AG09309 (cell line): ENCODE measurements at regions not wholly inside any gene's neighbourhood (a gene's known extent, or its start where the extent isn't known, plus 50 kb on each side); places are given as distances from the start of the nearest gene placed in this dataset.

Experiments used
- DNase-seq: peaks from one replicate; pipeline ENCODE4 v3.0.0-alpha.2; 2010; ENCODE audit warnings: low read depth
- H3K4me3 ChIP-seq: 2 replicates; pipeline ENCODE4 v1.5.1; 2011; ENCODE audit warnings: mild to moderate bottlenecking, low read depth, low read length, moderate library complexity; ENCODE audit not compliant: control insufficient read depth
- TF ChIP-seq, protein P1 (sequence below): IDR thresholded peaks from 2 replicates; pipeline ENCODE4 v1.5.1; 2011; ENCODE audit warnings: mild to moderate bottlenecking, low read depth, low read length, inconsistent platforms; ENCODE audit not compliant: insufficient read depth, control insufficient read depth; ENCODE audit errors: missing control alignments

DNA sequence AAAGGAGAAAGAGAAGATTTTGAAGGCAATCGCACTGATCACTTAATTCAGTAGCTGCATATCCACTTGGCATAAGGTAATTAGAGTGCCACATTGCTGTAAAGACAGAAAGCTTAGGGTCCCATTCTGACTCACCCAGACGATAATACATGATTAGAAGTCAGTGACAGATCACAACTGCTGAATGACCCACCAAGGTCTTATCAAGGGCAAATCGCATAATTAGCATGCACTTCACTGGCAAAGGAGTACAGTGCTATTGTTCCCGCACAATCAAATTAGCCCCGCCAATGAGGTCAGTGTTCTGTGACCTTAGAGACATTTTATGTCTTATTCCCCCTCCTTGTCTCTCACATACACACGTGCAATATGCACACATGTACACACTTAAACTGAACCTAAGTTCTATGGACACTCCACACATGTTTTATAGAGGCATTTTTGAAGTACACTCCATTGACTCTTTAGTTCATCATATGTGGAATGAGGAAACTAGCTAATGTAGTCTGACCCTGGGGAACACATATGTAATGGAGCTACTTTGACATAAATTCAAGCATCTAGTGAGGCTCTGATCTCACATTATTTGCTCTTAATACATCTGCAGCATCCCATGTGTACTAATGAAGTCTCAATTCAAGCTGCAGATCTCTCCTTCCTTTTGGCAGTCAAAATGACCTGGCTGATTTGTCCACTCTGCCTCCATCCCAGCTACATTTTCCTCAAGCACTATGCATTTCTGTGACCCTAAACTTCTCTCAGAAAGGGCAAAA, 673.8 kb upstream of the FANCL start:
- no peak for DNase-seq
- TF ChIP-seq, protein P1, sequence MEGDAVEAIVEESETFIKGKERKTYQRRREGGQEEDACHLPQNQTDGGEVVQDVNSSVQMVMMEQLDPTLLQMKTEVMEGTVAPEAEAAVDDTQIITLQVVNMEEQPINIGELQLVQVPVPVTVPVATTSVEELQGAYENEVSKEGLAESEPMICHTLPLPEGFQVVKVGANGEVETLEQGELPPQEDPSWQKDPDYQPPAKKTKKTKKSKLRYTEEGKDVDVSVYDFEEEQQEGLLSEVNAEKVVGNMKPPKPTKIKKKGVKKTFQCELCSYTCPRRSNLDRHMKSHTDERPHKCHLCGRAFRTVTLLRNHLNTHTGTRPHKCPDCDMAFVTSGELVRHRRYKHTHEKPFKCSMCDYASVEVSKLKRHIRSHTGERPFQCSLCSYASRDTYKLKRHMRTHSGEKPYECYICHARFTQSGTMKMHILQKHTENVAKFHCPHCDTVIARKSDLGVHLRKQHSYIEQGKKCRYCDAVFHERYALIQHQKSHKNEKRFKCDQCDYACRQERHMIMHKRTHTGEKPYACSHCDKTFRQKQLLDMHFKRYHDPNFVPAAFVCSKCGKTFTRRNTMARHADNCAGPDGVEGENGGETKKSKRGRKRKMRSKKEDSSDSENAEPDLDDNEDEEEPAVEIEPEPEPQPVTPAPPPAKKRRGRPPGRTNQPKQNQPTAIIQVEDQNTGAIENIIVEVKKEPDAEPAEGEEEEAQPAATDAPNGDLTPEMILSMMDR = no peak
- H3K4me3 ChIP-seq = no peak overlapping the region

DNA sequence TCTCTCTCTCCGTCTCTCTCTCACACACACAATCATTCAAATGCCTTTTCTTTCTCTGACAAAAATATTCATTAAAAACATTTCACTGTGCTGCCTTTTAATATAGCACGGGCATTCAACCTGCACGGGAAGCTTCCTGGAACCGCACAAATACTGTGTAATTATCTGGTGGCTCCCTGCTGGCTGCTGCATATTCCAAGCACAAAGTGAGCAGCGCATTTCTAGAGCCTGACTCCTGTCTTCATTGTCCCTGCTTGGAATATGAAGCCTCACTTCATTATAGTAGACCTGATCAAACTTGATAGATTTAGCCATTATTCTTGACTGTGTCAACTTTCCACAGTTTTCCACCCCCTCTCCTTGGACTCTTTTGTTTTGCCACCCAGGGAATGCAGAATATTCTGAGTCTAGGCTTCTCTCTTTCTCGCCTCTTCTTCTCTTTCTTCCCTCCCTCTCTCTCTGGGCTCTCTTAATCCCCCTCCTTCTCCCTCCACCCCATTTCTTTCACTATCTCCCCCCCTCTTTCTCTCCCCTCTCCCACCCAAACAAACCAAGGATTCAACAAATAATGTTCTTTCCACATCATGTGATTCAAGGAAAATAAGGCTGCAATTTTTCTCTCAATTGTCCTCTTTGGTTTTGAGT, 672.1 kb upstream of the FANCL start:
- no peak for DNase-seq

GRCh38 chr2:58911877-58912276, 670.8 kb upstream of the FANCL start:
- TF ChIP-seq, protein P1 = no peak

More for the DNA sequence above, 672.1 kb upstream of the FANCL start:
- H3K4me3 ChIP-seq = no peak overlapping the region
- TF ChIP-seq, protein P1 = no peak

DNA sequence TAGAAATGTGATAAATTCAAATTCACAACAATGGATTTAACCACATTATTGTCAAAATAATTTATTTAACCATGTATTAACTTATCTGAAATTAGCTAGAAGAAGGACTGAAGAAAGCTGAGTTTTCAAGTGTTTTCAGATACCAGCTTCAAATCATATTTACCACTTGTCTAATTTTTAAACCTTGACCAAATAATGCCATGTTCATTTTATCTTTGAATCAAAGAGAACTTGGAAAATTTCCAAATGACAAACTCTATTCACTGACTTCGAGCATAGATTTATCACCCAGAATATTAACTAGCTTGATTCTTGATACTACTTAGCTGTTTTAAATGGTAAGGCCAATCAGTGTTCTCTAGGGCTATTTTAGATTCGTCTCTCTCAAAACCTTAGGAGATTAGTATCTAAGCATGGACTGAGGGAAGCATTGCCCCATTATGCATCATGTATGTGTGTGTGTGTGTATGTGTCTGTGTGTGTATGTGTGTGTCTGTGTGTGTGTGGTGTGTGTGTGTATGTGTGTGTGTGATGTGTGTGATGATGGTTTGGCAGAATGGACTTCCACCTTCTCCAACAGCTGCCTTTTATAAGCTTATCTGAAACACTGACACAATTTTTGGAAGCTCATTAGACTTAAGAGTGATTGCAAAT, 667.5 kb upstream of the FANCL start:
- no peak overlapping the region for H3K4me3 ChIP-seq
- DNase-seq = no peak

More at GRCh38 chr2:58911877-58912276, 670.8 kb upstream of the FANCL start:
- no peak overlapping the region for H3K4me3 ChIP-seq
- no peak for DNase-seq

DNA sequence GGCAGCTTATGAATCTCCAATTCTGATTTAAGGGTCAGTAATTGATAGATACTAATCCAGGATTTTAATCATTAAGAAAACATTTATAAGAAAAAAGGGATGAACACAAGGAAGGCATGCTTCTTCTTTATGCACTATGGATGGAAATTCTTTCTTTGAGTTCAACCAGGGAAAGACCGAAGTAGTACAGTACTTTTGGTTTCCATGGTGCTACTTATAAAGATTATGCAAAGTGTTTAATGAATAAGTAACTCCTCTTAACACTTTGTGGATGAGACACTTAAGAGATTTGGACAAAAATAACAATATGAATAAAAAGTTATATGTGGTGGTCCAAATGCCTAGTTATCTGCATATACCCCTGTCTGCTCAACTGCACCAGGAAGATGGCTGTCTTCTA, 666.5 kb upstream of the FANCL start:
- H3K4me3 ChIP-seq = no peak overlapping the region
- no peak for DNase-seq
- TF ChIP-seq, protein P1 = no peak

More for the DNA sequence above, 667.5 kb upstream of the FANCL start:
- TF ChIP-seq, protein P1 = no peak

DNA sequence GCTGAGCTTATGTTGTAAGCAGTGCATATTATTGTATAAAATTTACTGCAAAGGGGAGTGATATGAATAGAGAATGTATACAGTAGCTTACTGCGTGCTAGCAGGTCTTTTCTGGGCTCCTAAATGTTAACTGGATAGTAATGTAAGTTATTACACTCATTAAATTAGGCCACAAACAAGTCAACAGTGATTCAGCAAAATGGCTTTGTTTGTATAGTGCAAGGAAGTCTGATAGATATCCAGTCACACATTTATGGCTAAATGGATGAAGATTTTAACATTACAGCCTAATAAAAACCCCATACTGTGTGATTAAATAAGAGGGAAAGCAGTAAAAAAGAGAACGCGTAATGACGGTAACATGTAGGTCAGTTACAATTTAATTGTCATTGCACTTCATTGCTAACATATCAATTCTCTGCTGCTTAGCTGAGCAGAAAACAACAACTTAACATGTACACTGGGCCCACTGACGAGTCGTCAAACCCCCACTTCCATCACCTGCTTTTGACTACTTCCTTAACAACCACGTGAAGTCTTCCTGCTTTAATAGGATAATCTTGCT, 665.0 kb upstream of the FANCL start:
- H3K4me3 ChIP-seq = no peak overlapping the region
- DNase-seq = no peak
- TF ChIP-seq, protein P1 = no peak
